ENCODE measurements at regions not wholly inside any gene's neighbourhood (a gene's known extent, or its start where the extent isn't known, plus 50 kb on each side); places are given as distances from the start of the nearest gene placed in this dataset.

DNA sequence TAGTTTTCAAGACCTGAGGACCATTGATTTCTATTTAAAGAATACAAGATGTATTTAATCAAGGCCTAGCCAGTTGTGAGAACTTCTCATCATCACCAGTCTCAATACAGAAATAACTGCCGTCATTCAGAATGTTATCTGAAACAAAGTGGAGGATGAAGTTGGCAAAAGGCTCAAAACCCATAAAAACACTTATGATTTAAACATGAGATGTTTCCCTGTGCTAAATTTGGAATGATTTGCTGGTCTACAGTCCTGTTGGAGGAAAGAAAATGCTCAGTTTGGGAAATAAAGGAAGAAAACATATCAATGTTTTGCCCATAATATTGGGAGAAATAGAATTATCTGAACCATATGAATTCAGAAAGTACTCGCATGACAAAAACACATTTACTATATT lies 192.2 kb downstream of the ADGRA3 start:
- TF ChIP-seq TEAD4 (IDR thresholded peaks at IDR 0.05), result no peak

DNA sequence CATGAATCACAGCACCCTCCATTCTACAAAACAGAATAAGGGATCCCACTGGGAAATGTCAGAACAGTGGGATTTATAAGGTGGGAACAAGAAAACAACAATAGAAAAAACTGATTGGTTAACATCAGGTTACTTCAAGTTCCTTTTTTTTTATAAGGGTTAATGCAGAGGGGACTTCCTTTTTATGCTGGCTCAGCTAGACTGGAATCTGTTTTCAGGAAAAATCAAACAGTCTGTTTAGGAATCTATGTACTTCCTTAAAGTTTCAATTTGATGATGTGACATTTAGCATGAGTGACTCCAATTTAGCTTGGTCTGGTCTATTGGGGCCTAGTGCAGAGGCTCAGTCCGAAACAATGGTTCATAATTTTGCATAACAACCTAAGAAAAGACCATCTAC lies 192.9 kb downstream of the ADGRA3 start:
- TF ChIP-seq TCF12 (IDR thresholded peaks at IDR 0.05; ENCODE audit: low read depth) (no peak), ZBTB7A (IDR thresholded peaks at IDR 0.05; ENCODE audit: low read depth) (no peak), TEAD4 (IDR thresholded peaks at IDR 0.05) (no peak), EGR1 (IDR thresholded peaks at IDR 0.05) (no peak), EP300 (IDR thresholded peaks at IDR 0.05; ENCODE audit: borderline replicate concordance) (no peak), FOXM1 (IDR thresholded peaks at IDR 0.05; ENCODE audit: borderline replicate concordance, low read depth) (no peak), RAD21 (IDR thresholded peaks at IDR 0.05; ENCODE audit: low read depth) (no peak), NFIC (IDR thresholded peaks at IDR 0.05) (no peak)
- TF ChIP-seq, protein P1, sequence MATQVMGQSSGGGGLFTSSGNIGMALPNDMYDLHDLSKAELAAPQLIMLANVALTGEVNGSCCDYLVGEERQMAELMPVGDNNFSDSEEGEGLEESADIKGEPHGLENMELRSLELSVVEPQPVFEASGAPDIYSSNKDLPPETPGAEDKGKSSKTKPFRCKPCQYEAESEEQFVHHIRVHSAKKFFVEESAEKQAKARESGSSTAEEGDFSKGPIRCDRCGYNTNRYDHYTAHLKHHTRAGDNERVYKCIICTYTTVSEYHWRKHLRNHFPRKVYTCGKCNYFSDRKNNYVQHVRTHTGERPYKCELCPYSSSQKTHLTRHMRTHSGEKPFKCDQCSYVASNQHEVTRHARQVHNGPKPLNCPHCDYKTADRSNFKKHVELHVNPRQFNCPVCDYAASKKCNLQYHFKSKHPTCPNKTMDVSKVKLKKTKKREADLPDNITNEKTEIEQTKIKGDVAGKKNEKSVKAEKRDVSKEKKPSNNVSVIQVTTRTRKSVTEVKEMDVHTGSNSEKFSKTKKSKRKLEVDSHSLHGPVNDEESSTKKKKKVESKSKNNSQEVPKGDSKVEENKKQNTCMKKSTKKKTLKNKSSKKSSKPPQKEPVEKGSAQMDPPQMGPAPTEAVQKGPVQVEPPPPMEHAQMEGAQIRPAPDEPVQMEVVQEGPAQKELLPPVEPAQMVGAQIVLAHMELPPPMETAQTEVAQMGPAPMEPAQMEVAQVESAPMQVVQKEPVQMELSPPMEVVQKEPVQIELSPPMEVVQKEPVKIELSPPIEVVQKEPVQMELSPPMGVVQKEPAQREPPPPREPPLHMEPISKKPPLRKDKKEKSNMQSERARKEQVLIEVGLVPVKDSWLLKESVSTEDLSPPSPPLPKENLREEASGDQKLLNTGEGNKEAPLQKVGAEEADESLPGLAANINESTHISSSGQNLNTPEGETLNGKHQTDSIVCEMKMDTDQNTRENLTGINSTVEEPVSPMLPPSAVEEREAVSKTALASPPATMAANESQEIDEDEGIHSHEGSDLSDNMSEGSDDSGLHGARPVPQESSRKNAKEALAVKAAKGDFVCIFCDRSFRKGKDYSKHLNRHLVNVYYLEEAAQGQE (IDR thresholded peaks at IDR 0.05; ENCODE audit: low read depth), result no peak
- TF ChIP-seq, protein P2, sequence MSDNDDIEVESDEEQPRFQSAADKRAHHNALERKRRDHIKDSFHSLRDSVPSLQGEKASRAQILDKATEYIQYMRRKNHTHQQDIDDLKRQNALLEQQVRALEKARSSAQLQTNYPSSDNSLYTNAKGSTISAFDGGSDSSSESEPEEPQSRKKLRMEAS (IDR thresholded peaks at IDR 0.05), result no peak
- TF ChIP-seq, protein P3, sequence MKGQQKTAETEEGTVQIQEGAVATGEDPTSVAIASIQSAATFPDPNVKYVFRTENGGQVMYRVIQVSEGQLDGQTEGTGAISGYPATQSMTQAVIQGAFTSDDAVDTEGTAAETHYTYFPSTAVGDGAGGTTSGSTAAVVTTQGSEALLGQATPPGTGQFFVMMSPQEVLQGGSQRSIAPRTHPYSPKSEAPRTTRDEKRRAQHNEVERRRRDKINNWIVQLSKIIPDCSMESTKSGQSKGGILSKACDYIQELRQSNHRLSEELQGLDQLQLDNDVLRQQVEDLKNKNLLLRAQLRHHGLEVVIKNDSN (IDR thresholded peaks at IDR 0.05), result no peak

DNA sequence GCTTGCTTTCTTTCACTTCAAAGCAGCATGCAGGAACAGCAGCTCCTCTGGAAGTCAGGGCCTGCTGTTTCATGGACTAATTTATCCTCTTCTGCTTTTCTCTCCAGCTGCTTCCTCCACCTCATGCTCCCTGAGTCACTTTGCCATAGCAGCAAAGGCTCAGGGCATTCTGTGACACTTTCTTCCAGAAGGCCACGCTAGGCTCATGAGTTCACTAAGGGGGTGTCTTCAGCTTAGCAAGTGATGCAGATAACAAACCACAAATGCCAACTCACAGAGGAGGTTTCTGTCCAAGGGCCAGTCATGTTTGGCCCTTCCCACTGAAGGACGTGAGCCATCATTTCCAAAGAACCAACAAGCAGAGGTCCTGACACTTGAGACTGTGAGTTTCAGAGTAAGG lies 200.2 kb downstream of the ADGRA3 start:
- no peak for TF ChIP-seq NFIC (IDR thresholded peaks at IDR 0.05)
- TF ChIP-seq ZBTB7A (IDR thresholded peaks at IDR 0.05; ENCODE audit: low read depth), result no peak
- TF ChIP-seq RAD21 (IDR thresholded peaks at IDR 0.05; ENCODE audit: low read depth), result no peak
- no peak for TF ChIP-seq TEAD4 (IDR thresholded peaks at IDR 0.05)
- TF ChIP-seq, protein P3 (IDR thresholded peaks at IDR 0.05), result no peak
- TF ChIP-seq FOXM1 (IDR thresholded peaks at IDR 0.05; ENCODE audit: borderline replicate concordance, low read depth), result no peak
- TF ChIP-seq, protein P2 (IDR thresholded peaks at IDR 0.05), result no peak
- TF ChIP-seq EGR1 (IDR thresholded peaks at IDR 0.05), result no peak
- TF ChIP-seq YY1 (IDR thresholded peaks at IDR 0.05; ENCODE audit: low read depth), result no peak
- TF ChIP-seq CEBPB (IDR thresholded peaks at IDR 0.05), result no peak
- TF ChIP-seq, protein P1 (IDR thresholded peaks at IDR 0.05; ENCODE audit: low read depth), result no peak
- no peak for TF ChIP-seq TCF12 (IDR thresholded peaks at IDR 0.05; ENCODE audit: low read depth)
- TF ChIP-seq EP300 (IDR thresholded peaks at IDR 0.05; ENCODE audit: borderline replicate concordance), result no peak
- TF ChIP-seq CREB1 (IDR thresholded peaks at IDR 0.05; ENCODE audit: low read depth), result no peak

DNA sequence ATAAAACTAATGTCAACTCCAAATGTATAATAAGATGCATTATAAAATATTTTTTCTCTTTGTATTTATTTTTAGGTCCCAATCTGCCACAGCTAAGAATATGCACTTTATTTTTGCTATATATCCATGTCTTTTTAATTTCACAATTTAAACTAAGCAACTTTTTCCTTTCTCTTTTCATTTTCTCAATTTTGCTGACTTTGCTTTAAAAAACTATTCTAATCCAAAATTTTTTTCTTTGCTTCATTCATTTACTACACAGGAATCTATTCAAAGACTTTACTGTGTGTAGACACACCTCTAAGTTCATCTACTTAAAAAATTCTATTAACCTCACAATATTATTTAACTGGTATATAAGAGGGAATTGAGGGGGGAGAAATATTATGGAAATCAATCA lies 201.9 kb downstream of the ADGRA3 start:
- TF ChIP-seq, protein P1 (IDR thresholded peaks at IDR 0.05; ENCODE audit: low read depth), result no peak
- TF ChIP-seq CREB1 (IDR thresholded peaks at IDR 0.05; ENCODE audit: low read depth), result no peak
- TF ChIP-seq, protein P3 (IDR thresholded peaks at IDR 0.05), result no peak
- TF ChIP-seq, protein P2 (IDR thresholded peaks at IDR 0.05), result no peak
- TF ChIP-seq YY1 (IDR thresholded peaks at IDR 0.05; ENCODE audit: low read depth), result no peak
- TF ChIP-seq TEAD4 (IDR thresholded peaks at IDR 0.05), result no peak
- TF ChIP-seq TCF12 (IDR thresholded peaks at IDR 0.05; ENCODE audit: low read depth), result no peak
- no peak for TF ChIP-seq CEBPB (IDR thresholded peaks at IDR 0.05)
- no peak for TF ChIP-seq ZBTB7A (IDR thresholded peaks at IDR 0.05; ENCODE audit: low read depth)

DNA sequence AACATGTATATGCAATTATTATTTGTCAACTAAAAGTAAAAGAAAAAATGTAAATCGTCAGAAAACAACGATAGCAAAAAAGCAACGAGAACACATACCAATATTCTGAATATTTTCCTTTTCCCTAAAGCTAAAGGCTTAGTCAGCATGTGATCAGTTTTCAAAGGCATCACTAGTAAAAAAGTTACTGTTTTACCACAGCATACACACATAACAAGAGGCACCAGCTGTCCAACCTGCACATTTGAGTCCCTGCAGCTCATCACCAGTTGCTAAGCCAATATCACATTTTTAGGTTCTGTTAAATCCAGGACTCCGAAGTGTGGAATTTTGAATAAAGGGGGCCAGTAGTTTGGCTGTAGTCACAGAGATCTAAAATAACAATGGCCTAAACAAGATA lies 203.8 kb downstream of the ADGRA3 start:
- TF ChIP-seq, protein P3 (IDR thresholded peaks at IDR 0.05), result no peak
- TF ChIP-seq EGR1 (IDR thresholded peaks at IDR 0.05) (no peak), ZBTB7A (IDR thresholded peaks at IDR 0.05; ENCODE audit: low read depth) (no peak), NFIC (IDR thresholded peaks at IDR 0.05) (no peak), CEBPB (IDR thresholded peaks at IDR 0.05) (no peak), TAF1 (IDR thresholded peaks at IDR 0.05; ENCODE audit: low read depth) (no peak), TEAD4 (IDR thresholded peaks at IDR 0.05) (no peak)
- TF ChIP-seq, protein P2 (IDR thresholded peaks at IDR 0.05), result no peak

Data from Ishikawa (cell line).